ENCODE measurements at regions not wholly inside any gene's neighbourhood (a gene's known extent, or its start where the extent isn't known, plus 50 kb on each side); places are given as distances from the start of the nearest gene placed in this dataset.

DNA sequence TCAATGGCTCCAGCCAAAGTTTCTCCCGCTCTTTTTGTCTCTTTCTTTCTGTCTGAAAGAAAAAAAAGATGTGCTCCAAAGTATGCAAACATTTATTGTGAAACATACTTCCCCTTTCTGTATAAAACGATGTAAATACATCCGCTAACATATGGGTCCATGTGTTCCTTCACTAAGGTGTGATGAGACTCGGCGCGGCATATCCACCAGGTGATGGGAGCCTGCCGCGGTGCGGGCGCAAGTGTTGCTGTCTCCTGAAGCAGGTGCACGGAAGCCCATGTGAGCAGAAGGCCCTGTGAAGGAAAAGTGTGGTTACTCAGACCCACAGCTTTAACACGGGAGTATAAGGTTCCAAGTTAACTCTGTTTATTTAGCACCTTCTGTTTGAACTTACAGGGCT, 466.6 kb upstream of the C1orf87 start:
- Histone ChIP-seq H3K36me3 (ENCODE audit: control insufficient read depth, insufficient read depth, low read length) (no peaks in the 10 kb centered on the region), H3K4me3 (ENCODE audit: low read depth, low read length) (no peak overlapping the region), H3K27me3 (ENCODE audit: control insufficient read depth, insufficient read depth, low read length) (no peaks in the 10 kb centered on the region)
- DNase-seq (ENCODE audit: low read depth) (no peak), FAIRE-seq (no peak)
- TF ChIP-seq, protein P1, sequence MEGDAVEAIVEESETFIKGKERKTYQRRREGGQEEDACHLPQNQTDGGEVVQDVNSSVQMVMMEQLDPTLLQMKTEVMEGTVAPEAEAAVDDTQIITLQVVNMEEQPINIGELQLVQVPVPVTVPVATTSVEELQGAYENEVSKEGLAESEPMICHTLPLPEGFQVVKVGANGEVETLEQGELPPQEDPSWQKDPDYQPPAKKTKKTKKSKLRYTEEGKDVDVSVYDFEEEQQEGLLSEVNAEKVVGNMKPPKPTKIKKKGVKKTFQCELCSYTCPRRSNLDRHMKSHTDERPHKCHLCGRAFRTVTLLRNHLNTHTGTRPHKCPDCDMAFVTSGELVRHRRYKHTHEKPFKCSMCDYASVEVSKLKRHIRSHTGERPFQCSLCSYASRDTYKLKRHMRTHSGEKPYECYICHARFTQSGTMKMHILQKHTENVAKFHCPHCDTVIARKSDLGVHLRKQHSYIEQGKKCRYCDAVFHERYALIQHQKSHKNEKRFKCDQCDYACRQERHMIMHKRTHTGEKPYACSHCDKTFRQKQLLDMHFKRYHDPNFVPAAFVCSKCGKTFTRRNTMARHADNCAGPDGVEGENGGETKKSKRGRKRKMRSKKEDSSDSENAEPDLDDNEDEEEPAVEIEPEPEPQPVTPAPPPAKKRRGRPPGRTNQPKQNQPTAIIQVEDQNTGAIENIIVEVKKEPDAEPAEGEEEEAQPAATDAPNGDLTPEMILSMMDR (IDR thresholded peaks at IDR 0.05; ENCODE audit: insufficient read depth, low read length, severe bottlenecking), result no peak

DNA sequence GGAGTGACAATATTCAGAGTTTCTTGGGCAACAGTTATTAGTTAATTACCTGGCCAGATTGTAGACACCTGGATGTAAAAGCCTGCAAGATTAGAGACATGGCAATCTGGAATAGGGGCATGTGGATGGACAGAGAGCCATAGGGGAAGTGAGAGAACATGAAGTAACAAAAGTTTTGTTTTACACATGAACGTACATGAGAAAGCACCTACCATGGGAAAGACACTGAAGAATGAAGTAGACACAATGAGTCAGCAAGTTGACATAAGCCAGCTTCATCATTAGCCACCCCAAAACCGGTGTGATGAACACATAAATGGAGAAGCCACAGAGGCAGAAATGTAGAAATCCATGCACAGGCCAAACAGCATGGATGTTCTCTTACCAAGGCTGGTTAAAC, 462.1 kb upstream of the C1orf87 start:
- Histone ChIP-seq H3K27me3 (ENCODE audit: control insufficient read depth, insufficient read depth, low read length) (no peaks in the 10 kb centered on the region), H3K36me3 (ENCODE audit: control insufficient read depth, insufficient read depth, low read length) (no peaks in the 10 kb centered on the region), H3K4me3 (ENCODE audit: low read depth, low read length) (no peak overlapping the region)
- peak; percentile 23 for DNase-seq (ENCODE audit: low read depth)
- FAIRE-seq, result no peak
- TF ChIP-seq, protein P1 (IDR thresholded peaks at IDR 0.05; ENCODE audit: insufficient read depth, low read length, severe bottlenecking), result no peak

DNA sequence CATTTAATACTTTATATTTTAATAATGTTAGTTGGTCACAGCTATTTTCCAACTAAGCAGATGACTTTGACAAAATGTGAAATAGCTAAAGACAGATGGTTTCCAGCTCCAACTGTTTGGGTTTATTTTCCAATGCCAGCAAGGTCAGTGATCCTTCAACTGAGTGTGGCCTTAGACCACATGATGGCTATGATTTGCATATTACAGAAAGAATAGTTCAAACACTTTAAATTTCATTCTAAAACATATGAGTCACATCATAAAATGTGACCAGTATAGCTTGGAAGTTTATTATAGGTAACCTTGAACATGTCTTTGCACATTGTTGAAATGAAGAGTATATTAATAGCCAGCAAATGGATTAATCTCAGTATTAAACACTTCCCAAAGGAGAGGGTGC, 454.0 kb upstream of the C1orf87 start:
- TF ChIP-seq, protein P1 (IDR thresholded peaks at IDR 0.05; ENCODE audit: insufficient read depth, low read length, severe bottlenecking), result no peak
- Histone ChIP-seq H3K4me3 (ENCODE audit: low read depth, low read length) (no peak overlapping the region), H3K27me3 (ENCODE audit: control insufficient read depth, insufficient read depth, low read length) (no peaks in the 10 kb centered on the region), H3K36me3 (ENCODE audit: control insufficient read depth, insufficient read depth, low read length) (no peaks in the 10 kb centered on the region)
- DNase-seq (ENCODE audit: low read depth), result no peak
- no peak for FAIRE-seq

DNA sequence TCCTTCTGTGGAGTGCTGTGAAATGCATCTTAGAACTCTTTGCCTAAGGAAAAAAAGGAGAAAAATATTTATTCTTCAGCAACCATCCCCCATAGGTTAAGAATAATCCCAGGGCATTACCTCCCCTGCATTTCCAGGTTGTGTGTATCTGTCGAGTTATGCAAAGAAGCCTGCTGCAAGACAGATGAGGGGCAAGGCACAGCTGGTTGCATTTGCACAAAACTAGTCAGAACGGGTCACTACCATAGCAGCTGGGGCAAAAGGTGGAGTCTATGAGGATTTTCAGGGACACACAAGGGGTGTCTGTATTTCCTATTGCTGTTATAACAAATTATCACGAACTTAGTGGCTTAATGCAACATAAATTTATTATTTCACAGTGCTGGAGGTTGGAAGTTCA, 443.4 kb upstream of the C1orf87 start:
- DNase-seq (ENCODE audit: low read depth), result no peak
- no peak for FAIRE-seq
- H3K4me3 ChIP-seq (ENCODE audit: low read depth, low read length), result no peak overlapping the region
- H3K36me3 ChIP-seq (ENCODE audit: control insufficient read depth, insufficient read depth, low read length), result no peaks in the 10 kb centered on the region
- TF ChIP-seq, protein P1 (IDR thresholded peaks at IDR 0.05; ENCODE audit: insufficient read depth, low read length, severe bottlenecking), result no peak
- no peaks in the 10 kb centered on the region for H3K27me3 ChIP-seq (ENCODE audit: control insufficient read depth, insufficient read depth, low read length)

DNA sequence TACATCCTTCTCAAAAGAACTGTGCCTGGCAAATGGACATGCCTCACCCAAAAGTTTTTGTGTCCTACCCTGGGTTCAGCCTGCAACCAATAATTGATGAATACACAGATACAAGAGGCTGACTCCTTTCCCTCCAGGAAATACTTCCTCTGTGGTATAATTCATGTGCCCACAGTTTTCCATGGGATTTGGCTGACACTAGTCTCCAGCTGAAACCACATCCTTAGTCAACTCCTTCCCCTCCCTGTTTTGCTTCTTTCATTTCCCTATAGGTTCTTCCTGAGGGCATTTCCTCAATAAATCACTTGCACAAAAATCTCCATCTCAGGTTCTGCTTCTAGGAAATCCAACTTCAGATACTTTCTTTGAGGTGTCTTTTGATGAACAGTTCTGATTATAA, 436.6 kb upstream of the C1orf87 start:
- DNase-seq (ENCODE audit: low read depth) (peak; percentile 17), FAIRE-seq (no peak)
- H3K4me3 ChIP-seq (ENCODE audit: low read depth, low read length), result no peak overlapping the region
- H3K27me3 ChIP-seq (ENCODE audit: control insufficient read depth, insufficient read depth, low read length), result no peaks in the 10 kb centered on the region
- H3K36me3 ChIP-seq (ENCODE audit: control insufficient read depth, insufficient read depth, low read length), result no peaks in the 10 kb centered on the region
- TF ChIP-seq, protein P1 (IDR thresholded peaks at IDR 0.05; ENCODE audit: insufficient read depth, low read length, severe bottlenecking), result no peak

DNA sequence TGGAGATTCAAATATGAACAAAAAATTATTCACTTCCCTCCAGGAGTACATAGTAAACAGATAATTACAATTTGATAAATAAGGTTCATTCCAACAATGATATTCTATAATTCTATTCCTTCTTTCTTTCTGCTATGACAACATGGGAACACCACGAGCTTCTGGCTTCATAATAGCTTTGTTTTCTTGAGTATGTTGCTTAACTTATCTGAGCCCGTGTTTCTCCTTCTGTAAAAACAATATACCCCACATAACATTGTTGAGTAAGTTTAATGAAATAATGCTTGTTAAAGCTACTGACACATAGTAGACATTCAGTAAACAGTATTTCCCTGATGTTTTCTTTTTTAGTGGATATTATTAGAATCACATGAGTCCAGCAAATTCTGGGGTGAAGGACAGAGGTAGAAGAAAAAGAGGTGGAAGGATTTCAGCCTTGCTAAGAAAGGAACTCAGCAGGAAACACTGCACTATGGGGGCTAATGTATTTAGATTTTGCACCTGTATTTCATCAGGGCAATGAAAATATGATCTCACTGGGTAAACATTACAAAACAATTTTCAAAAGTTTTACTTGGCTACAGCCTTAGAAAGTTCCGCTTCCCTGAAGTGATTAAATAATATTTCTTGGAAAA, 430.8 kb upstream of the C1orf87 start:
- TF ChIP-seq, protein P1 (IDR thresholded peaks at IDR 0.05; ENCODE audit: insufficient read depth, low read length, severe bottlenecking), result no peak

More for the DNA sequence above, 430.8 kb upstream of the C1orf87 start:
- Histone ChIP-seq H3K36me3 (ENCODE audit: control insufficient read depth, insufficient read depth, low read length) (no peaks in the 10 kb centered on the region), H3K27me3 (ENCODE audit: control insufficient read depth, insufficient read depth, low read length) (no peaks in the 10 kb centered on the region), H3K4me3 (ENCODE audit: low read depth, low read length) (no peak overlapping the region)
- DNase-seq (ENCODE audit: low read depth) (peak; percentile 18), FAIRE-seq (no peak)

Data from bronchial epithelial cell (primary cell).